Kidney (tissue), 13 donors: ENCODE measurements at regions not wholly inside any gene's neighbourhood (a gene's known extent, or its start where the extent isn't known, plus 50 kb on each side); places are given as distances from the start of the nearest gene placed in this dataset.

Experiments used
- DNase-seq, 5 donors: peaks; one replicate each; pipeline ENCODE4 v3.0.0-alpha.2; 2013 to 2020
- FAIRE-seq: peaks from 2 replicates; lab custom pipeline; 2012; peaks lifted over from hg19 to GRCh38; lab: Jason Lieb, UNC
- H3K27ac ChIP-seq, 2 donors: one replicate each; pipeline ENCODE4 v1.7.0; 2013; ENCODE audit warnings: low read depth in 2 of 2, low read length in 2 of 2, inconsistent platforms in 1 of 2
- H3K27me3 ChIP-seq: one replicate; pipeline ENCODE4 v1.7.1; 2013; ENCODE audit warnings: low read length, inconsistent platforms; ENCODE audit not compliant: control insufficient read depth, insufficient read depth
- H3K36me3 ChIP-seq, 3 donors: one replicate each; pipeline versions ENCODE4 v1.7.0 to v1.7.1; 2013; ENCODE audit warnings: low read length in 3 of 3, control low read depth in 1 of 3, inconsistent platforms in 1 of 3; ENCODE audit not compliant: insufficient read depth in 3 of 3, control insufficient read depth in 2 of 3
- H3K4me1 ChIP-seq, 3 donors: one replicate each; pipeline versions ENCODE4 v1.7.0 to v1.7.1; 2013; ENCODE audit warnings: low read length in 3 of 3, inconsistent platforms in 1 of 3, low read depth in 1 of 3; ENCODE audit not compliant: control insufficient read depth in 2 of 3, insufficient read depth in 2 of 3
- H3K4me3 ChIP-seq, 3 donors: one replicate each; pipeline versions ENCODE4 v1.7.0 to v1.8.1; 2013; ENCODE audit warnings: low read length in 3 of 3, control low read depth in 1 of 3, inconsistent platforms in 1 of 3
- H3K9ac ChIP-seq, 3 donors: one replicate each; pipeline versions ENCODE4 v1.7.0 to v1.7.1; 2013; ENCODE audit warnings: low read length in 3 of 3, control low read depth in 1 of 3, inconsistent platforms in 1 of 3
- H3K9me3 ChIP-seq, 3 donors: one replicate each; pipeline versions ENCODE4 v1.7.0 to v1.7.1; 2013; ENCODE audit warnings: low read length in 3 of 3, control low read depth in 1 of 3, inconsistent platforms in 1 of 3; ENCODE audit not compliant: control insufficient read depth in 2 of 3, insufficient read depth in 1 of 3
- intact Hi-C: fragments of 100-400 bp; cut with DNase I; formaldehyde crosslinking; loops from one replicate; pipeline ENCODE4 v1.11.1; 2022
- TF ChIP-seq, protein P1 (sequence below): IDR thresholded peaks from 3 replicates; pipeline ENCODE4 v1.5.1; 2012; ENCODE audit warnings: mild to moderate bottlenecking, moderate library complexity, borderline replicate concordance; ENCODE audit not compliant: insufficient read depth; ENCODE audit errors: extremely low read depth
- donor health status: control.
- donor health status: control.
- donor health status: control.
- donor health status: control.
- donor health status: control.
- donor health status: DM: yes; HTN: yes; CAD: no.
- donor health status: Normal renal cell carcinoma (clear cell type).

DNA sequence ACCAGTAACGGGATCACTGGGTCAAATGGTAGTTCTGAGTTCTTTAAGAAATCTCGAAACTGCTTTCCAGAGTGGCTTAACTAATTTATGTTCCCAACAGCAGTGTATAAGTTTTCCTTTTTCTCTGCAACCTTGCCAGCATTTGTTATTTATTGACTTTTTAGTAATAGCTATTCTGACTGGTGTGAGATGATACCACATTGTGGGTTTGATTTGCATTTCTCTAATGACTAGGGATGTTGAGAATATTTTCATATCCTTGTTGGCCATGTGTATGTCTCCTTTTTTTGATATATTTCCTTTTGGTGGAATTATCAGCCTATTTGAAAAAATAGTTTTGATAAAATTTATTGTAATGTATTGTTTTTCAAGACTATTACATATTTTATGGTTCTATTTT is 701.2 kb upstream of the FBXO33 start:
- intact Hi-C loops, result no loop called here
- Histone ChIP-seq H3K27ac (no peak overlapping the region), H3K27me3 (no peaks in the 10 kb centered on the region), H3K36me3 (no peaks in the 10 kb centered on the region), H3K9me3 (peaks cover 0 to 2% (median 0%) of the 10 kb centered on the region in 3 donors), H3K4me1 (no peaks in the 10 kb centered on the region), H3K9ac (no peak overlapping the region), H3K4me3 (no peak overlapping the region)
- no peak for FAIRE-seq
- no peak for DNase-seq
- TF ChIP-seq, protein P1, sequence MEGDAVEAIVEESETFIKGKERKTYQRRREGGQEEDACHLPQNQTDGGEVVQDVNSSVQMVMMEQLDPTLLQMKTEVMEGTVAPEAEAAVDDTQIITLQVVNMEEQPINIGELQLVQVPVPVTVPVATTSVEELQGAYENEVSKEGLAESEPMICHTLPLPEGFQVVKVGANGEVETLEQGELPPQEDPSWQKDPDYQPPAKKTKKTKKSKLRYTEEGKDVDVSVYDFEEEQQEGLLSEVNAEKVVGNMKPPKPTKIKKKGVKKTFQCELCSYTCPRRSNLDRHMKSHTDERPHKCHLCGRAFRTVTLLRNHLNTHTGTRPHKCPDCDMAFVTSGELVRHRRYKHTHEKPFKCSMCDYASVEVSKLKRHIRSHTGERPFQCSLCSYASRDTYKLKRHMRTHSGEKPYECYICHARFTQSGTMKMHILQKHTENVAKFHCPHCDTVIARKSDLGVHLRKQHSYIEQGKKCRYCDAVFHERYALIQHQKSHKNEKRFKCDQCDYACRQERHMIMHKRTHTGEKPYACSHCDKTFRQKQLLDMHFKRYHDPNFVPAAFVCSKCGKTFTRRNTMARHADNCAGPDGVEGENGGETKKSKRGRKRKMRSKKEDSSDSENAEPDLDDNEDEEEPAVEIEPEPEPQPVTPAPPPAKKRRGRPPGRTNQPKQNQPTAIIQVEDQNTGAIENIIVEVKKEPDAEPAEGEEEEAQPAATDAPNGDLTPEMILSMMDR, result no peak

DNA sequence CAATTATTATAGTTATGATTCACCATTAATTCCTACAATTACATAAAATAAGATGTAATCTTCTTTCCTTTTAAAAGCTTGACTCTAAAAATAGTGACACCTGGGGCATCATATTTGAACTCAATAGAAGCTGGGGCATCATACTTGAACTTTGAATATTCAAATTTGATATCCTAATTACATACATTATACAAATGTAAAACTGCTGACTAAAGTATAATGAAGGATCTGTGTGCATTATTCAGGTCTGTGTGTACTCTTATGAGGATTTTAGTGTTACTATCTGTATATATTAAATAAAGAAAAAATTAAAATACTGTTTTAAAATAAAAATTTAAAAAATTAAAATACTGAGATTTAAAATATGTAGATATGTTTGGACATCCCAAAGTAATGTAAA is 696.9 kb upstream of the FBXO33 start:
- H3K4me1 ChIP-seq, result no peaks in the 10 kb centered on the region
- no peaks in the 10 kb centered on the region for H3K9me3 ChIP-seq
- no peak overlapping the region for H3K9ac ChIP-seq
- FAIRE-seq, result peak; percentile 38
- no peak overlapping the region for H3K4me3 ChIP-seq
- H3K36me3 ChIP-seq, result no peaks in the 10 kb centered on the region
- intact Hi-C loops, result no loop called here
- H3K27me3 ChIP-seq, result no peaks in the 10 kb centered on the region
- TF ChIP-seq, protein P1, result no peak
- H3K27ac ChIP-seq, result no peak overlapping the region
- DNase-seq, result no peak

DNA sequence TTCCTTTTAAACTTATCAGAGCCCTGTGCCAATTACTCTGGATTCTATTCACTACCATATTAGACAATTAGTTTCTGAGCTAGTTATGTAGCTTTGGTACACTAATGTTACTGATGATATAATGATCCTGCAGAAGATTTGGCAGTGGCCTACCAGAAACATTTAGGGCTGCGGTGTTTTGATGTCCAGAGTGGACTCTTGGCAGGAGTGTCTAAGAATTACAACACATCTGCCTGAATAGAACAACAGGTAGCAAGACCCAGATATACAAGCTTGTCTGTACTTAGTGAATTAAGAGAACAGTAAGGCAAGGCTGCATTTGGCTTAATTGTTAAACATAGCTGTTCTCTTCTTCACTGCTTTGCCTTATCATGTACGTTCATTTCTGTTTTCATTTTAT is 691.6 kb upstream of the FBXO33 start:
- FAIRE-seq, result no peak
- intact Hi-C loops, result no loop called here

More for the DNA sequence above, 691.6 kb upstream of the FBXO33 start:
- H3K9ac ChIP-seq, result no peak overlapping the region
- H3K27ac ChIP-seq, result no peak overlapping the region
- peaks cover 0 to 4% (median 0%) of the 10 kb centered on the region in 3 donors for H3K4me1 ChIP-seq
- no peak for DNase-seq
- no peaks in the 10 kb centered on the region for H3K36me3 ChIP-seq
- no peak overlapping the region for H3K4me3 ChIP-seq
- TF ChIP-seq, protein P1, result no peak
- no peaks in the 10 kb centered on the region for H3K27me3 ChIP-seq
- H3K9me3 ChIP-seq, result no peaks in the 10 kb centered on the region
